Activated T-helper 2 cell treated with anti-CD3 and anti-CD28 coated beads, Interferon-gamma antibody, Interleukin-2, Interleukin-4, amounts not matched to agents 10 μg/mL and 5 μg/mL and 100 μg/mL, durations not matched to agents 14 hours and 24 hours and 36 hours (primary cell): ENCODE measurements at regions not wholly inside any gene's neighbourhood (a gene's known extent, or its start where the extent isn't known, plus 50 kb on each side); places are given as distances from the start of the nearest gene placed in this dataset.

Experiments used
- DNase-seq: peaks from one replicate; pipeline ENCODE4 v3.0.0; 2021; ENCODE audit warnings: low spot score
- H3K27ac Mint-ChIP-seq: one replicate; pipeline ENCODE4 v1.8.0; 2021; ENCODE audit warnings: mixed read lengths
- H3K27me3 Mint-ChIP-seq: one replicate; pipeline ENCODE4 v1.8.0; 2021; ENCODE audit warnings: low read depth, mixed read lengths
- H3K36me3 Mint-ChIP-seq: one replicate; pipeline ENCODE4 v1.8.0; 2021; ENCODE audit warnings: low read depth, mixed read lengths
- H3K4me1 Mint-ChIP-seq: one replicate; pipeline ENCODE4 v1.8.0; 2021; ENCODE audit warnings: low read depth, mixed read lengths
- H3K4me3 Mint-ChIP-seq: one replicate; pipeline ENCODE4 v1.8.0; 2021; ENCODE audit warnings: low read depth, mild to moderate bottlenecking, moderate library complexity, mixed read lengths
- H3K9me3 Mint-ChIP-seq: one replicate; pipeline ENCODE4 v1.8.0; 2021; ENCODE audit warnings: mixed read lengths
- intact Hi-C: fragments of 100-400 bp; cut with micrococcal nuclease; formaldehyde crosslinking; loops from one replicate; pipeline ENCODE4 v1.15.1; 2023

DNA sequence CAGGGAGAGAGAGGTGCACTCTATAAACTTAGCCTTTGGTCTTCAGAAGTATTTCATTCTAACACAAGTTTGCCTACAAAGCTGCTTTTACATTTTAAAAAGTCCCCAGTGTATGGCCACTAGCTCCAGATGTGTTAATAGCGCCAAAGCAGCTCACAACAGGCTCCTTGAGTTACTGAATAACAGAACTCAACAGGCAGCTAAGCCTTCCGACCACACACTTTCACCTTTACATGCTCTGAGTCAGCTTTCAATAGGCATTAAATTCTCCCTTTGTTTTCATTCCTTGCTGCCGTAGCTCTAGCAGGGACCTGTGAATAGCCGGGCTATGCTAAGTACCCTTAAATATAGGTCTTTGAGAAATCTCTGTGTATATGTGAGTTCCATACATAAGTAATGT lies 262.8 kb upstream of the PARD3B start:
- no peak overlapping the region for H3K27ac Mint-ChIP-seq
- H3K4me3 Mint-ChIP-seq = no peak overlapping the region
- no peaks in the 10 kb centered on the region for H3K9me3 Mint-ChIP-seq
- no peaks in the 10 kb centered on the region for H3K4me1 Mint-ChIP-seq
- peaks cover 34% of the 10 kb centered on the region for H3K27me3 Mint-ChIP-seq
- H3K36me3 Mint-ChIP-seq = no peaks in the 10 kb centered on the region
- DNase-seq = no peak
- intact Hi-C loops = no loop called here

DNA sequence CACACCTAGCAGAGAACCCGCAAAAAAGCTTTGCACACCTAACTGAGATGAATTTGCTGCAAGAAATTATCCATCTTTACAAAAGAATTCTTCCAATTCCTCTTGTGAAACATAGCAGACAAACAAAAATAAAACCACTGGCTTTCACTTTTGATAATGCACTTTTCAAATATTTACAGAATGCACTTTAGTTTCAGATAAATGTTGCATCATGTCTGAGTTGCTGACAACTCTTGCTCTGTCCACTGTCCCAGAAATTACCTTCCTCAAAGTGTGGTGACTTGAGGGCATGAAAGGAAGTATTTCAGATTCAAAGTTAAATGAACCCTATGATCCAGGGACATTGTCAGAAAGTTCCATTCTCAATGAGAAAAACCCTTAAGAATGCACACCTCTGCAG lies 256.2 kb upstream of the PARD3B start:
- no peaks in the 10 kb centered on the region for H3K9me3 Mint-ChIP-seq
- peaks cover 16% of the 10 kb centered on the region for H3K27me3 Mint-ChIP-seq
- H3K27ac Mint-ChIP-seq = no peak overlapping the region
- no peaks in the 10 kb centered on the region for H3K36me3 Mint-ChIP-seq
- no peak for DNase-seq
- intact Hi-C loops = no loop called here
- no peaks in the 10 kb centered on the region for H3K4me1 Mint-ChIP-seq
- H3K4me3 Mint-ChIP-seq = no peak overlapping the region

DNA sequence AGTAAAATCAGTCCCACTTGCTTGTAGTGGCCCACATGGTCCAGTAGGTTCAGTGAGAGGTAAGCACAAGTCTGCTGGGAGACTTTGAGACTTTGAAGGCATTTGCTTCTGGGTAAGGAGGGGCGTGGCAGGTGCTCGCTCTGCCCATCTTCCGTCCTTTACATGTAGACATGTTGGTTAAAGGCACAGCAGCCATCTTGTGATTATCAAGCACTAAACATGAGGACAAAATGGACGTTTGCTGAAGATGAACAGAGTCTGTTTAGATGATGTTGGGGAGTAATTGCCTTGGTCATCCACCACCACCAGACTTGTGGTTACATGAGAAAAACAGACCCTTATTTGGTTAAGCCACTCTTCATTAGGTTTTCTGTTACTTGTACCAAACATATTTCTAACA lies 252.8 kb upstream of the PARD3B start:
- peaks cover 26% of the 10 kb centered on the region for H3K27me3 Mint-ChIP-seq
- H3K4me1 Mint-ChIP-seq = no peaks in the 10 kb centered on the region
- H3K36me3 Mint-ChIP-seq = no peaks in the 10 kb centered on the region
- no peak overlapping the region for H3K4me3 Mint-ChIP-seq
- H3K27ac Mint-ChIP-seq = no peak overlapping the region
- no peaks in the 10 kb centered on the region for H3K9me3 Mint-ChIP-seq
- intact Hi-C loops = no loop called here
- DNase-seq = no peak

DNA sequence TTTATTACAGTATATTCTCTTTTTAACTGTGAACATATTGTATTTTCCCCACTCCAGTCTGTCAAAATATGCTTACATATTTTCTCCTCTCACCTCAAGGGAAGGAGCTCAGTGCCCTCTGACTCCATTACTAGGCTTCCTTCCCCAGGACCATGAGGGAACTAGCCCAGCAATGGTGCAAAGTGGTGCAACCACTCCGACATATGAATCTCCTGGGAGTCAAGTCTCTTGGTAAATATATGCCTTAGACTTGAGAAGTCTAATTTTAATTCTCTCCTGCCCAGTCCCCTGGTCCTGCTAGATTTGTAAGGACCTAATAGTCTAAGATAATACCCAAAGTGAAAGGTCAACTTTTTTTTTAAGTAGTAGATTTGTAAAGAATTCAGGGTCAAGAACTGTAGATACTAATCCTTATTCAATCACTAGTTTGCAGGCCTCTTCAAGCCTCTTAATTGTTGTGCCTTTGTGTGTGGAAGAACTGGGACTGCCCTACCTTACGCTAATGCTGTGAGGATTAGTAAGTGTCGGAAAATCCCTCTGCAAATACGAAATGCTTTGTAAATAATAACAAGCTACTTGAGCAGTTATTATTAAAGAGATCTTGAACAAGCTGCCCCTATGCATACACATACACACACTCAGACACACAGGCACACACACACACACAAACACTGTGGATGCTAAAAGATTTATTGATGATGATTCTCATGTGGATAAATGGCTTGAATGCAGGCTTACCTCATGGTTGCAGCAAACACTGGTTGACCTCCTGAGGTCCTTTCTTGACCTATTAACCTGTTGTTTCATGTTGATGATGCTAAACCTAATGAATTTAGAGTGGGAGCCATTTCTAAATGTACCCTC lies 251.2 kb upstream of the PARD3B start:
- intact Hi-C loops = no loop called here
- H3K27me3 Mint-ChIP-seq = peaks cover 29% of the 10 kb centered on the region
- no peaks in the 10 kb centered on the region for H3K4me1 Mint-ChIP-seq
- H3K9me3 Mint-ChIP-seq = no peaks in the 10 kb centered on the region
- DNase-seq = no peak
- no peaks in the 10 kb centered on the region for H3K36me3 Mint-ChIP-seq
- H3K27ac Mint-ChIP-seq = no peak overlapping the region
- H3K4me3 Mint-ChIP-seq = no peak overlapping the region

DNA sequence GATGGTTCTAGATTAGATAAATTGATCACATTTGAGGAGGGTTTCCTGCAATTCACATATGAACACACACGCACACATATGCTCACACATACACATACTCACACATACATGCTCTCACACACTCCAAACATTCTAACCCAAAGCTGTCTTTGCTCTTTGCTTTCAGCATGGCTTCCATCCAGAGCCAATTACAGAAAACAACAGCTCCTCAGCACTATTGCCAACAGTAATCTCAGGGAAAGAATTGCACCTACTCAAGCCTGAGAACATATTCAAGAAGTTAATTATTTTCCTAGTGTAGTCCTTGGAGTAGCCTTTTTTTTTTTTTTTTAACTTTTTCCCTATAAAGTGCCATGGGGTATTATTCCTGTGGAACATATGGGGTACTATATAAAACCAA lies 246.9 kb upstream of the PARD3B start:
- peaks cover 18% of the 10 kb centered on the region for H3K27me3 Mint-ChIP-seq
- intact Hi-C loops = no loop called here
- no peak overlapping the region for H3K4me3 Mint-ChIP-seq
- no peak for DNase-seq
- H3K27ac Mint-ChIP-seq = no peak overlapping the region
- no peaks in the 10 kb centered on the region for H3K4me1 Mint-ChIP-seq
- no peaks in the 10 kb centered on the region for H3K36me3 Mint-ChIP-seq
- H3K9me3 Mint-ChIP-seq = no peaks in the 10 kb centered on the region

DNA sequence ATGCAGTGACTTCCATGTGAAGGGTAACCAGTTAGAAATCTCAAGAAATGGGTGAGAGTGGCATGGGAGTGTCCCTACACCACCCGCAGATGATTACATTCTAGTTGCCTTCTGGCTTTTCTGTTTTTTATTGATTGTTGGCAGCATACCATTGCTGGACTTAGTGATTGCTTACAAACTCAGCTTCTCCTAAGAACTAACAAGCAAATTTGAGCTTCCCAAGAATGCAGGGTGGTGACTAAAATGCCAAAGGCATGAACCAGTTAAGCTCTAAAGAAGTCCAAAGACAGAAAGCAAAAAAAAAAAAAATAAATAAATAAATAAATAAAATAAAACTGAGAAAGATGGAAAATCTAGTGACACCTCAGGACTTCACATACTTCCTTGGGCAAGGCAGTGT lies 245.5 kb upstream of the PARD3B start:
- H3K4me1 Mint-ChIP-seq = no peaks in the 10 kb centered on the region

DNA sequence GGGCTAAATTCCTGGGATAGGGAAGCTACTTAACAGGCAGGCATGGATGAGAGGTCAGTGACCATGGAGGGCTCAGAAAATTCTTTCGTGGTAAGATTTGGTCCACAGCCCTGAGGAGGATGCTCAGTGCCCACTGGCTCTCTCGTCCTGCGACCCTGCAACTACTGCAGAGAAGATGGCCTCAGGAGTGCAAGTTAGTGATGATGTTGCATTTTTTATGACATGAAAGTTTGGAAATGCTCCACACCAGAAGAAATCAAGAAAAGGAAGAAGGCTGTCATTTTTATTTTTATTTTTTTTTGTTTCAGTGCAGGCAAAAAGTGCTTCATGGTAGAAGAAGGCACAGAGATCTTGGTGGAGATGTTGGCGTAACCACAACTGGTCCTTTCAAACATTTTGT lies 238.6 kb upstream of the PARD3B start:
- H3K4me3 Mint-ChIP-seq = no peak overlapping the region
- DNase-seq = no peak
- H3K9me3 Mint-ChIP-seq = no peaks in the 10 kb centered on the region
- intact Hi-C loops = no loop called here
- no peaks in the 10 kb centered on the region for H3K36me3 Mint-ChIP-seq
- no peak overlapping the region for H3K27ac Mint-ChIP-seq
- H3K4me1 Mint-ChIP-seq = no peaks in the 10 kb centered on the region
- peaks cover 16% of the 10 kb centered on the region for H3K27me3 Mint-ChIP-seq

More for the DNA sequence above, 245.5 kb upstream of the PARD3B start:
- Mint-ChIP-seq H3K36me3 (no peaks in the 10 kb centered on the region), H3K9me3 (no peaks in the 10 kb centered on the region), H3K27me3 (peaks cover 17% of the 10 kb centered on the region), H3K4me3 (no peak overlapping the region), H3K27ac (no peak overlapping the region)
- intact Hi-C loops = no loop called here
- DNase-seq = no peak

DNA sequence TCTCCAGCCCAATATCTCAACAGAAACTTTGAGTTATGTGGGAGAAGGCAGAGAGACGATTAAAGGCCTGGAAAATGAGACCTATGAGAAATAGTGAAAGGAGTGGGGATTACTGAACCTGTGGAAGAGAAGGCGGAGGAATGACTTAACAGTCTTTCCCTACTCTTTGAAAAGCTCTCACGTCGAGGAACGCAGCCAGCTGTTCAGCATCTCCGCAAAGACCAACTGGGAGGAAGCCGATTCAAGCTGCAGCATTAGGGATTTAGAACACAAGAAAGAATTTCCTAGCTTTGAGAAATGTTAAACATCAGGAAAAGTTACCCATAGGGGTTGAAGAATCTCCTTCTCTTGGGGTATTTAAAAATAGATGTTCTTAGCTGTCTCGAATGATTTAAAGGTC lies 233.2 kb upstream of the PARD3B start:
- Mint-ChIP-seq H3K36me3 (no peaks in the 10 kb centered on the region), H3K27me3 (peaks cover 32% of the 10 kb centered on the region), H3K27ac (no peak overlapping the region), H3K4me1 (peaks cover 4% of the 10 kb centered on the region), H3K4me3 (no peak overlapping the region), H3K9me3 (no peaks in the 10 kb centered on the region)
- intact Hi-C loops = no loop called here
- no peak for DNase-seq

DNA sequence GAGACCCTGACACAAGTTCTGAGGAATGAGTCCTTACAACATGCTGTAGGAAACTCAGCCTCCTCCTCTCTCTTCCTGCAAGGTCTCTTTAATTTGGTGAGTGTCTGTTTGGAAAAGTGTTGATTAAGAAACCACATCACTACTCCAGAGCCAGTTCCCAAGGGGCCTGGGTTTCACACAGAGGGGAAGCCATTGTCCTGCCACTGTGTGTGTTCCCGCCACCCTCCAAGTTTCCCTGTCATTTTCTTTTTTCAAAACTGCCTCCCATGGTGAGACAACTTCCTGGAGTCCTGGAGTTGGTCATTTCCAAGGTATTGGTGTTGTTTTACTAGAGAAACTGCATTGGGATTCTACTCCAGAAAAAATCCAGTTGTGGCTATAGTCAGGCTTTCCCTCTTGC lies 232.0 kb upstream of the PARD3B start:
- Mint-ChIP-seq H3K36me3 (no peaks in the 10 kb centered on the region), H3K27ac (no peak overlapping the region), H3K9me3 (no peaks in the 10 kb centered on the region), H3K4me3 (no peak overlapping the region), H3K27me3 (peaks cover 40% of the 10 kb centered on the region), H3K4me1 (peaks cover 4% of the 10 kb centered on the region)
- intact Hi-C loops = no loop called here
- DNase-seq = no peak

DNA sequence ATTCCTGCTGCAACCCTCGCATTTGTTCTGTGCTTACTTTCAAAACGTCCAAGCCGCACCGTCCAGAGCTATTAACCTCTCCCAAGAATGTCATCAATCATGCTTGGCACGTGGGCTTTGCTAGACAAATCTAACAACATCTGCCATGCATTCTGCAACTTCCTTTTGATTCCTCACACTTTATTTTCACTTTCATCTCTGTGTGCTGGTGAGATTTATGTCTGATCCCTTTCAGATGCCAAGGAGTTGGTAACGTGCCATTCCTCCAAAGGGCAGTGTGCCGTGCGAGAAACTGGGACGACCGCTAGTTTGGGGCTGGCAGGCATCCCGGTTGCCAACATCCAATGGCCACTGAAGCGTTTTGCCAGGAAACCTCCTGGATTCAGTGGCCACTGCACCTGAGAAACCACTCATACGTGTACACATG lies 230.0 kb upstream of the PARD3B start:
- peaks cover 45% of the 10 kb centered on the region for H3K27me3 Mint-ChIP-seq
- H3K27ac Mint-ChIP-seq = no peak overlapping the region
- intact Hi-C loops = no loop called here
- no peaks in the 10 kb centered on the region for H3K36me3 Mint-ChIP-seq
- no peak for DNase-seq
- peaks cover 4% of the 10 kb centered on the region for H3K4me1 Mint-ChIP-seq
- no peak overlapping the region for H3K4me3 Mint-ChIP-seq
- no peaks in the 10 kb centered on the region for H3K9me3 Mint-ChIP-seq

DNA sequence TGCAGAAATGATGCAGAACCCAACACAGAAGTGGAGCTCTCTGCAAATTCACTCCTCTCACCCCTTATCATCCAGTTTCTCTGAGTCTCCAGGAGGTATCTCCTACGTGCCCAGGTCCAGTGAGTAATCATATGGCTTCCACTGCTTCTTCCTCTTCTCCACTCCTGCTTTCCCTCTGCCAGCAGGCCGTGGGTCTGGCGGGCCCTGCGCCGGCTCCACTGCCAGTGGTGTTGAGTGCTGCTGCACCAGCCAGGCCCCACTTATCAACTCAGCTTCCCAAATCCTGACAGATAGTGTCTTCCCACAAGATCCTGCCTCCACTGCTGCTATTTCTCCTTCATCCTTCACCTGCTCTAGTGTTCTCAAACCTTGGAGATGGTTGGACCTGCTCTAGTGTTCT lies 227.6 kb upstream of the PARD3B start:
- intact Hi-C loops = no loop called here
- Mint-ChIP-seq H3K4me3 (no peak overlapping the region), H3K36me3 (no peaks in the 10 kb centered on the region), H3K4me1 (peaks cover 8% of the 10 kb centered on the region), H3K27me3 (peaks cover 46% of the 10 kb centered on the region), H3K9me3 (no peaks in the 10 kb centered on the region), H3K27ac (no peak overlapping the region)
- DNase-seq = no peak

DNA sequence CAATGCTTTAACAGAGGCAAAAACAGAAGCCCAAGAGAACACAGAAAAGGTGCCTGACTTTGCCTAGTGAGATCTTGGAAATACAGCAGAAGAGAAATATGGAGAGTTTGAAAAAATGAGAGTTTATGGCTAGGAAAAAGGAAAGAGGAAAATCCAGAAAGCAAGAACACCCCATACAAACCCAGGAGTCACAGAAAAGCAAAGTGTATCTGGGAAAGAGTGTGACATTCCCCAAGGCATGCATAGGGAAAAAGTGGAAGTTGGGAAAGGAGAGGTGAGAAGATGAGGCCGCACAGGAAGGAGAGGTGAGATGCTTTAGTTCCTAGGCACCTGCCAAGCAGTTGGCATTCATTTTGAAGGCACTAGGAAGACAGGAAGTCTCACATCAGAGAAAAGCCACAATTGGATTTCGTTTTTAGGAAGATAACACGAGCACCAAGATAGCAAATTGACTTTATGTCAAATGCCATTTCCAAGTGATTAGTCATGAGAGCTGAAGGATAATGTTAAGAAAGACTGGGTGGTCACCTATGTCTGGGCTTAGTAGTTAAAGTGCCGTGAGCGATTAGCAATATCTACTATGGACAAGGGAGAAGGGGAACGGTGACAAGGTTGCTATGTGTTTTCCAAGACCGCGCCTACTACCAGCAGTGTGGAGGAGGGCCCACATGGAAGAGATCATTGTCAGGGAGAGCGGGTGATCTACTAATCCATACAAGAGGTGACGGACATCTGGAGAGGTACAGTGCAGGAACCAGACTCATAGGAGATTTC lies 224.1 kb upstream of the PARD3B start:
- peaks cover 37% of the 10 kb centered on the region for H3K27me3 Mint-ChIP-seq
- H3K4me3 Mint-ChIP-seq = no peak overlapping the region
- peaks cover 6% of the 10 kb centered on the region for H3K4me1 Mint-ChIP-seq
- no peak overlapping the region for H3K27ac Mint-ChIP-seq
- H3K36me3 Mint-ChIP-seq = no peaks in the 10 kb centered on the region
- intact Hi-C loops = loop anchor here (10.0 kb wide), 4 partner anchors 374 to 1604 kb away; no protein-coding TSS in a partner anchor
- H3K9me3 Mint-ChIP-seq = no peaks in the 10 kb centered on the region
- no peak for DNase-seq
